Stimulated activated CD4-positive, alpha-beta T cell treated with anti-CD3 and anti-CD28 coated beads, Interleukin-4, amount 100 ng/mL, for 4 hours (primary cell): ENCODE measurements at regions not wholly inside any gene's neighbourhood (a gene's known extent, or its start where the extent isn't known, plus 50 kb on each side); places are given as distances from the start of the nearest gene placed in this dataset.

ENCODE experiments used
- DNase-seq, 2 experiments: peaks; one replicate each; pipeline ENCODE4 v3.0.0-alpha.2; 2020

- DNase-seq, result no peak
These were observed 88.5 kb downstream of the ELAPOR2 start for GRCh38 chr7:86970986-86971385.

DNA sequence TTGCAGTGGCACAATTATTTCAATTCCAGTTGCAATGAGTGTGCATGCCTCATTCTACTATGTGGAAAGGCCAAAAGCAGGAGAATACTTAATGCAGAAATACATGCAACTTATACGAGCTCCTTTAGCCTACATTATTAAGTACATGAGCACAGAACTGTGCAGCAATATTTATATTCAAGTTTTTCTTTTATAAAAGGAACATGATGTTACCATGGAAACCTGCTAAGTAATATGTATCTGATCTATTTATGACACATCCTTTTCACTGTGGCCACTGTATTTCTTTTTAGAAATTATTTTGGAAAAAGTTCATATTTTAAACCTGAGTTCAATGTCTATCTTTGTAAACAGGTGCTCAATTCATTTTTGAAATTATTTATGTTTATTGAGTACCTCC, 88.9 kb downstream of the ELAPOR2 start:
- DNase-seq, result no peak

GRCh38 chr7:86969865-86970264, 89.6 kb downstream of the ELAPOR2 start:
- no peak for DNase-seq

GRCh38 chr7:86968618-86969017, 90.8 kb downstream of the ELAPOR2 start:
- no peak for DNase-seq

GRCh38 chr7:86966916-86967315, 92.5 kb downstream of the ELAPOR2 start:
- no peak for DNase-seq

DNA sequence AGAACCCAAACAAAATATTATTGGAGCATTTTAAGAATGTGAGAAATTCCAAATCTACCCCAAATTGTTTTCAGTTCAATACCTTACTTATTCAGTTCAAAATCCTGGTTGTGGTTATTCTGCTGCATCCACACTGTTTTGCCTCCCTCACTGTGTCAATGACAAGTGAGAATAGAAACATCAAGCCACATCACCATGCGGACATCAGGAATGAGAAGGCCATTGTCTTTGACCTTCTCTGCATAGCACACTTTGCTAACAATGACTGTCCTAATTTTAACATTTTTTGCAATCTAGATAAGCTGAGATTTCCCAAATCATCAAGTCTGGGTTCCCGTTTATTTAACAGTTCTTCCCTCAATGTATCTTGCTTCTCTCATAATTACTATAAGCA, 93.7 kb downstream of the ELAPOR2 start:
- DNase-seq, result no peak

DNA sequence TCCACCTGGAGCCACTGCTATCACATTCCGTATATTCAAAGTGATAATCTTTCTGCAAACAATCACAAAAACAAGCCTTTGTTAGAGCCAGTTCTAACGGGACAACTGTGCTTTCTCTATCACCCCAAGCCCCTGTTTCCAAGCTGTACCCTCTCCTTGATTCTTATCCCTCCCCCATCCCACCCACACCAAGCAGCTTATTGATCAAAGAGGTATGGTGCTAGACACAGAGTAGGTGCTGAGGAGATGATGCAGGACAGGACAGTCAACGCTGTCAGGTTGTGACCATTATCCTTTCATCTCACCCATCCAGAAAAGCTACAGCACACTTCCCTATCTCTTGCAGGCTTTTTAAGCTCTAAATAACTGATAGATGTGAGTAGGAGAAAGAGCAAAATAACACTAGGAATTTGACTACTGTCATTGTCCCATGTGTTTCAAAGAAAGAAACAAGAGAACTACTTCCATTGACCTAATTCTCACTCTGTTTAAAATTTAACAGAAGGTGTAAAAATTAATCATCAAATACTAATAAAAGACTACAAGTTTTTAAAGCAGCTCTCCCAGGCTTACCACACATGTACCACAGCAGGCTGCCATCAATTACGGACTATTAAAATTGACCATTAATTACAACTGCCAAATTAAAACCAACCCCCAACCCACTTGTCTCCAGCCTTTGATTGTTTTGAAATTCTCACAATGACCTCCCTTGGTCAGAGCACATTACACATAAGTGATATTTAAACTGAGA, 94.3 kb downstream of the ELAPOR2 start:
- no peak for DNase-seq

DNA sequence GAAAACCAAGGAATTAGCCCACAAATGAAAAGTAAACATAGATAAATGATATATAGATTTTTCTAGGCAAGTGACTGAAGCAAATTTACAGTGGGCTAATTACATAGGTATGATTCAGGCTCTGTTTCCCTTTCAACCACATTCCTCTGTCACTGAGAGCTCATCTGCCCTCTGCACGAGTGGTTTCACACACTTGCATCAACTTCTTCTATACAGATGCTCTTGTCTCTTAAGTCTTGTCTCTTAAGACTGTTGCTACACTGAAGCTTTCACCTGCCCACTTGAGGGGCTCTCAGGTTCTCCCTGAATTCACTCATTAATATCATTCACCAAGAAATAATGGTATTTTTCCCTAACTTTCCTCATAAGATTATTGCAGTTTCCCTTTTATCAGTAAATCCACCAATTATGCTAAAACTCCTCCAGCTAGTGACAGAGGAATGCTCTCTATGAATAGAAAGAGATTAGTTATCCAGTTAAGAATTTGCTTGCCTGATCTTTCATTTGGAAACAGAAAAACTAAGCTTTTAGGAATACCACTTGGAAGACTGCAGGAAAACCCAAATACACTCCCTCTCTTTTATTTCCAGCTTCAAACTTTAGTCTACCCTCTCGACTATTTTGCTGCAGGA, 95.7 kb downstream of the ELAPOR2 start:
- DNase-seq, result no peak

GRCh38 chr7:86962623-86963022, 96.8 kb downstream of the ELAPOR2 start:
- no peak for DNase-seq

DNA sequence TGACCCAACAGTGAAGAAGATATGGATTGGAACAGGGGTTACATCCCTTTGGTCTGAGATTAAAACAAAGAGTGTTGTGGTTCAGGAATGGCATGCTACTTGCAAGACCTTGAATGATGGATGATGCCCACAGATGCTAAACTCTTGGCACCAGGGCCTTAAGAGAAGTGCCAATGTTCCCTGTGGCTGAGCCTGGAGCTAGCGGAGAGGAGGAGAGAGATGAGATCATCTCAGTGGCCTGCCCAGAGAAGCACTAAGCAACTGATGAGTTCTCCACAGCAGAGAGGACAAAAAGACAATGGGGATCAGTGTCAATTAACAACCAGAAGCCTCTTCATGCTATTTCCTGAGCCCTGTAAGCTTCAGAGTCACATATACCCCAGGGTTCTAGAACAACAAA, 97.8 kb downstream of the ELAPOR2 start:
- no peak for DNase-seq

DNA sequence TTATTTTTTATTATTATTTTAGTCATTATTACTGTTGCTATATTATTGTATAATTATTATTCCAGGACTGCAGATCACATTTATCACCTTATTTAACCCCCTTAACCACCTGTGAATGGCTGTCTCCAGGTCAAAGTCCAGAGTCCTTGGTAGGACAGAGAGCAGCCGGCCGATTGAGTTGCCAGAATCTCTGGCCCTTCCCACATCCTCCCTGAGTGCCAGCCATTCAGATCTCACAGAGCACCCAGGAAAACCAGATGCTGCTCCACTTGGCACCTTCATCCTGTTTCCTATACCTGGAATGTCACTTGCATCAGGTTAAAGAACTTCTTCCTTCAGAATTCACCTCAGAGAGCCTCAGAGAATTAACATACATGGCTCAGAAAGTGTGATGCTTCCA, 101.1 kb downstream of the ELAPOR2 start:
- DNase-seq, result no peak

- DNase-seq, result no peak
These were observed 102.9 kb downstream of the ELAPOR2 start for GRCh38 chr7:86956567-86956966.

- DNase-seq, result no peak
These were observed 103.5 kb downstream of the ELAPOR2 start for GRCh38 chr7:86955895-86956503.

DNA sequence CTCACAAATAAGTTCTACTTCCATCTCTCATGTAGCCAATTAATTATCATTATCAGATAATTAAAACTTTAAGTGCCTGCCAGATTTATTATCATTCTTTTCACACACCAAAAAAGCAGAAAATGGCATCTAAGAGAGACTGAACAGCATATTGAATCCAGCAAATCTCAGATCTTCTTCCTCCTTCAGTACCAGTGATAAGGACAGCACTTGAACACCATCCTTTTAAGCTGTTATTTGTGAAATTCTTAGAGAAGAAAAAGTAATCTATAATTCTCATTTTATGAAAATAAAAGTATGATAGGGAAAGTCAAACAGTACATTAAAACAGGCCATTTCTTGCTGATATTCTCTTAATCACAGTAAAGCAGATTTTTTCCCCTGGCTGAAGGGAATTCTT, 104.5 kb downstream of the ELAPOR2 start:
- no peak for DNase-seq

DNA sequence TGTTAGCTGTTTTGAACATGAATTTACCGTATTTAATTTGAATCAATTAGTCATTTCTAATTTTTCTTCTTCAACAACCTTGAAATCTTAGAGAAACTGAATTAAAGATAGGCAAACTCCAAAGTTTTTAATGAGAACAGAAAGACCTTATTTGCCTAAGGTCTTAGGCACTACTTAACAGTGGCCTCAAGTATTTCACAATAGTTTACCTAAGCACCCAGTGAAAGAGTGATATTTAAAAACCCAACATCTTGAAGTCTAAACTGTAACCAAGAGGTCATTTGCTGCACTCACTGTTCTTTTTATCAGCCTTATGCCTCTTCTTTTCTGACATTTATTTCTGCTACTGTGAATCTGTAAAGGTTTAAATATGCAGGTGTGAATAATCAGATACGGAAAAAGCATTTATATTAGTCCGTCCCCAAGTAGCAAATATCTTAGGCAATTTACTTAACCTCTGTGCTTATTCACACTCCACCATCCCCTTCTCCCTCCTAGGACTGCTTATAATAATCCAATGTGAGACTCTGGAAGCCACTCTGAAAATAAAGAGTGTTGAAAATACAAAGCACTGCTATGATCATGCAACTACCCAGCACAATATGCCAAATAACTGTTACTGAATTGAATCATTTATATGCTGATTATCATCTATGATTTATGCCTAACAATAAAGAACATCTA, 105.7 kb downstream of the ELAPOR2 start:
- no peak for DNase-seq

- no peak for DNase-seq
These were observed 106.2 kb downstream of the ELAPOR2 start for GRCh38 chr7:86953219-86953618.

DNA sequence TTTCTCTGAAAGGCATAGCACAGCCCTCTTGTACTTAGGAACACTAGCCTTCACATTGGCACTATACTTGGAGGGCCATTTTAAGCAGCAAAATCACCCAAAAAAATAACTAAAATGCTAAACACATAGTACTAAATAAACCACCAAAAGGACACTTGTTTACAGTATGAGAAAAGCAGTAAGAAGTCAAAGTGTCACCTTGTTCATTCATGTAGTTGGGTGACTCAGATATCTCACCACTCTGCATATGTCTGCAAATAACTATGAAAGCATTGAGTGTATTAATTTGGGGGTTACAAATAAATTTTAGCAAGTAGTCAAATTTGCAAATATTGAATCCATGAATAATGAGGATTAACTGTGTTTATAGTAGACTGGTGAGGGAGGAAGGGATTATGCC, 107.6 kb downstream of the ELAPOR2 start:
- no peak for DNase-seq

GRCh38 chr7:86950944-86951343, 108.5 kb downstream of the ELAPOR2 start:
- DNase-seq, result no peak

DNA sequence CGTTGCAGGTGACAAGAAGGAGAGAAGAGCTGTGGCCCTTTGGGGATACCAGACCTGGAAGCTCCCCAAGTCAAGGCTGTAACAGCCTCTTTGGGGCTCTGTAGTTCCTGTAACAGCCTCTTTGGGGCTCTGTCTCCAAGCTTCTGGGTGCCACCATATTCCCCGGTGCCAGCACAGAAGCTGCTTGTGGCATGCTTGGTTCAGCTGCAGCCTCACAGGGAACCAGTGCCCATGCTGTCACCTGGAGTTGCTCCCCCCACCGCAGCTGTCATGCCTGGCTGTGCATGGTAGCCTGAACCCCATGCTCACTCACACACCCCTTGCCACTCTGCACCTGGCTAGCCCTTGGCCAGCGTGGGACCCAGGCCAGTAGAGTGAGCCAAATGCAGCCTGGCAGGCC, 109.1 kb downstream of the ELAPOR2 start:
- DNase-seq, result no peak

- DNase-seq, result no peak
These were observed 109.6 kb downstream of the ELAPOR2 start for GRCh38 chr7:86949779-86950260.

DNA sequence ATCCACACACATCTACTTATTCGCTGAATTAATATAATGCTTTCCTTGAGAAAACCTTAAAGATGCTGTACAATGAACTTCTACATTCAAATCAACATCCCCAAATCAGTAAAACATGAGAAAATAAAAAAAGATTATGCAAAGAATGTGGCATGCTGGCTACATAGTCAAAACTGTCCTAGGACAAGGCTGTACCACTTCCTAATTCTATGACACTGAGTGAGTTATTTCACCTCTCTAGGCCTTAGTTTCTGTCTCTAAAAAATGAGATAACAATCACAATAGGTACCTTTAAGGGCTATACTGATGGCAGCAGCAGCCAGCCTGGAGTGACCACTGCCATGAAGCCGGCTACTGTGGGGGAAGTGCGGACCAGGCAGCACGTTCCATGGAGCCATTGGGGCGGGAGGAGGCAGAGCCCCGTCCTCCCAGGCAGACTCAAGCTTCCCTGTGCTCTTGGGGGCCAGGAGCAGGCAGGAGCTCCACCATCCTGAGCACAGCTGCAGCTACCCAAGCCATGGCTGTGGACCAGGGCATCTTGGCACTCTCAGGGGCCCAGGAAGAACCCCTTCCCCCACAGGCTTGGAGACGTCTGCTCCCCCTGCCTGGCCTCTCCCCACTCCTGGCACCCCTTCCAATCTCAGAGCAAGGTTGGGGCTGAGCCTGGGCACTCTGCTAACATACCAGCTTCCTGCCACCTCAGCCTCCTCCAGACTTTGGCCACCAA, 110.2 kb downstream of the ELAPOR2 start:
- no peak for DNase-seq

DNA sequence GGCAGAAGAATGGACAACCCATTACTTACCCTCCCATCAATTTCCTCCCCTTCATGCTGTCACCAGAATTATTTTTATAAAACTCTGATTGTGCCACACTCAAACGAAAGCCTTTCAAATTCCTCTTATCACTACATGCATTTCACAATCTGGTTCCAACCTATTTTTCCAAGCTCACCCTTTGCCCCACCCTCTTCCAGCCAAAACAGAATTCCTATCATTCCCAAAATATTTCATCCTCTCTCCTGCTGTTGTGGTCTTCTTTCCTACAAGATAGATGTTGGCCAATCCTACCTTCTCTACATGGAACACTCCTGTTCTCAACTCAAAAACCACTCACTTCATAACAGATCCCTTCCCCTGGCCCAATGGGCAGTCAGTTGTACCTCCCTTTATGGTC, 111.5 kb downstream of the ELAPOR2 start:
- no peak for DNase-seq

GRCh38 chr7:86943447-86943846, 116.0 kb downstream of the ELAPOR2 start:
- DNase-seq, result no peak
